GM21367 (cell line): ENCODE measurements at regions not wholly inside any gene's neighbourhood (a gene's known extent, or its start where the extent isn't known, plus 50 kb on each side); places are given as distances from the start of the nearest gene placed in this dataset.

Experiments used
- ATAC-seq: cut with Tn5 transposase; IDR thresholded peaks from one replicate; pipeline ENCODE4 v1.9.1; 2021; ENCODE audit not compliant: unreplicated experiment

- no peak for ATAC-seq
Measured at GRCh38 chr6:140061110-140062042, 686.9 kb upstream of the CITED2 start.

GRCh38 chr6:140059947-140060346 is 685.5 kb upstream of the CITED2 start:
- ATAC-seq, result no peak

GRCh38 chr6:140058863-140059262 is 684.4 kb upstream of the CITED2 start:
- ATAC-seq, result no peak

- no peak for ATAC-seq
Measured at GRCh38 chr6:140052736-140053729, 678.6 kb upstream of the CITED2 start.

GRCh38 chr6:140051521-140052512 is 677.4 kb upstream of the CITED2 start:
- ATAC-seq, result no peak

- ATAC-seq, result no peak
Measured at GRCh38 chr6:140050101-140050995, 675.9 kb upstream of the CITED2 start.

GRCh38 chr6:140049251-140049650 is 674.8 kb upstream of the CITED2 start:
- ATAC-seq, result no peak

GRCh38 chr6:140048202-140048790 is 673.8 kb upstream of the CITED2 start:
- ATAC-seq, result no peak

GRCh38 chr6:140047321-140047720 is 672.9 kb upstream of the CITED2 start:
- no peak for ATAC-seq

- ATAC-seq, result no peak
Measured at GRCh38 chr6:140046016-140046632, 671.7 kb upstream of the CITED2 start.

- ATAC-seq, result no peak
Measured at GRCh38 chr6:140045116-140045515, 670.7 kb upstream of the CITED2 start.

GRCh38 chr6:140044626-140045025 is 670.2 kb upstream of the CITED2 start:
- ATAC-seq, result no peak

GRCh38 chr6:140043762-140044378 is 669.4 kb upstream of the CITED2 start:
- ATAC-seq, result no peak

GRCh38 chr6:140043357-140043756 is 668.9 kb upstream of the CITED2 start:
- ATAC-seq, result no peak

GRCh38 chr6:140041571-140042332 is 667.3 kb upstream of the CITED2 start:
- no peak for ATAC-seq

GRCh38 chr6:140041056-140041455 is 666.6 kb upstream of the CITED2 start:
- no peak for ATAC-seq

GRCh38 chr6:140040396-140040795 is 665.9 kb upstream of the CITED2 start:
- no peak for ATAC-seq
